PC-3 (cell line): ENCODE measurements at regions not wholly inside any gene's neighbourhood (a gene's known extent, or its start where the extent isn't known, plus 50 kb on each side); places are given as distances from the start of the nearest gene placed in this dataset.

Experiments
- EZH2phosphoT487 ChIP-seq: fragments of 300-600 bp; sonication (generic); IDR thresholded peaks from 2 replicates; pipeline ENCODE4 v1.6.1; 2018; ENCODE audit warnings: mild to moderate bottlenecking, antibody characterized with exemption, low read length, borderline replicate concordance
- TF ChIP-seq, protein P1 (sequence below): fragments of 300-600 bp; sonication (generic); conservative IDR thresholded peaks from 2 replicates; pipeline ENCODE4 v1.5.1; 2017; ENCODE audit warnings: antibody characterized with exemption, low read depth, mild to moderate bottlenecking, low read length

DNA sequence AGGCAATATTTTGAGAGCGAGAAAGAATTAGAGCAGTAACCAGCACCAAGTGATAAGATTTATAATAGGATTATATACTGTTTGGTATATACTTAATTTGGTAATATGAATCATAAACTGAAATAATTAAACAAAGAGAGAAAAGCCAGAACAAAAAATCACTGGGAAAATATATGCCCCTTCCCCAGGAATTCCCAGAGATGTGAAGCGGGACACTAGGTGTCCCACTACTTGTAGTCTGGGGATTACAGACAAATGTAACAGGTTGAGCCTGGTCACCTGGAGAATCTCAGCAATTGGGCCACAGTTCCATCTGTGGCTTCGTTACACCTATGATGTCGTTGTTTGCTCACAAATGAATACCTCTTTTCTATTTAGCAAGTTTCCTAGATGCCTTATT lies 256.1 kb upstream of the CHAC2 start:
- TF ChIP-seq, protein P1, sequence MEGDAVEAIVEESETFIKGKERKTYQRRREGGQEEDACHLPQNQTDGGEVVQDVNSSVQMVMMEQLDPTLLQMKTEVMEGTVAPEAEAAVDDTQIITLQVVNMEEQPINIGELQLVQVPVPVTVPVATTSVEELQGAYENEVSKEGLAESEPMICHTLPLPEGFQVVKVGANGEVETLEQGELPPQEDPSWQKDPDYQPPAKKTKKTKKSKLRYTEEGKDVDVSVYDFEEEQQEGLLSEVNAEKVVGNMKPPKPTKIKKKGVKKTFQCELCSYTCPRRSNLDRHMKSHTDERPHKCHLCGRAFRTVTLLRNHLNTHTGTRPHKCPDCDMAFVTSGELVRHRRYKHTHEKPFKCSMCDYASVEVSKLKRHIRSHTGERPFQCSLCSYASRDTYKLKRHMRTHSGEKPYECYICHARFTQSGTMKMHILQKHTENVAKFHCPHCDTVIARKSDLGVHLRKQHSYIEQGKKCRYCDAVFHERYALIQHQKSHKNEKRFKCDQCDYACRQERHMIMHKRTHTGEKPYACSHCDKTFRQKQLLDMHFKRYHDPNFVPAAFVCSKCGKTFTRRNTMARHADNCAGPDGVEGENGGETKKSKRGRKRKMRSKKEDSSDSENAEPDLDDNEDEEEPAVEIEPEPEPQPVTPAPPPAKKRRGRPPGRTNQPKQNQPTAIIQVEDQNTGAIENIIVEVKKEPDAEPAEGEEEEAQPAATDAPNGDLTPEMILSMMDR: peak; percentile 24; the same call in 1 of the 2 replicates
- no peak for TF ChIP-seq EZH2phosphoT487
